Activated T-cell treated with anti-CD3 and anti-CD28 coated beads, Interleukin-2, amount 50 U/mL, for 24 hours (primary cell): ENCODE measurements at regions not wholly inside any gene's neighbourhood (a gene's known extent, or its start where the extent isn't known, plus 50 kb on each side); places are given as distances from the start of the nearest gene placed in this dataset.

ENCODE experiments used
- DNase-seq: peaks from one replicate; pipeline ENCODE4 v3.0.0-alpha.2; 2020
- H3K27ac Mint-ChIP-seq: 2 replicates; pipeline ENCODE4 v1.8.0; 2020; ENCODE audit warnings: mild to moderate bottlenecking, mixed read lengths
- H3K27me3 Mint-ChIP-seq: 2 replicates; pipeline ENCODE4 v1.8.0; 2020; ENCODE audit warnings: mixed read lengths
- H3K36me3 Mint-ChIP-seq: 2 replicates; pipeline ENCODE4 v1.8.0; 2020; ENCODE audit warnings: low read depth, mixed read lengths
- H3K4me1 Mint-ChIP-seq: 2 replicates; pipeline ENCODE4 v1.8.0; 2020; ENCODE audit warnings: low read depth, mixed read lengths
- H3K4me3 Mint-ChIP-seq: 2 replicates; pipeline ENCODE4 v1.8.0; 2020; ENCODE audit warnings: mild to moderate bottlenecking, moderate library complexity, mixed read lengths
- H3K9me3 Mint-ChIP-seq: 2 replicates; pipeline ENCODE4 v1.8.0; 2020; ENCODE audit warnings: mixed read lengths

GRCh38 chr5:99955962-99956361, 579.2 kb upstream of the FAM174A start:
- Mint-ChIP-seq H3K36me3 (no peaks in the 10 kb centered on the region), H3K4me1 (no peaks in the 10 kb centered on the region), H3K9me3 (peaks cover 4% of the 10 kb centered on the region), H3K27ac (no peak overlapping the region), H3K4me3 (no peak overlapping the region), H3K27me3 (no peaks in the 10 kb centered on the region)
- no peak for DNase-seq

GRCh38 chr5:99955006-99955405, 580.2 kb upstream of the FAM174A start:
- no peak overlapping the region for H3K4me3 Mint-ChIP-seq
- peaks cover 4% of the 10 kb centered on the region for H3K9me3 Mint-ChIP-seq
- H3K4me1 Mint-ChIP-seq = no peaks in the 10 kb centered on the region
- DNase-seq = no peak
- no peak overlapping the region for H3K27ac Mint-ChIP-seq
- H3K36me3 Mint-ChIP-seq = no peaks in the 10 kb centered on the region
- no peaks in the 10 kb centered on the region for H3K27me3 Mint-ChIP-seq

GRCh38 chr5:99949969-99950524, 585.1 kb upstream of the FAM174A start:
- no peaks in the 10 kb centered on the region for H3K27me3 Mint-ChIP-seq
- H3K36me3 Mint-ChIP-seq = no peaks in the 10 kb centered on the region
- no peak overlapping the region for H3K4me3 Mint-ChIP-seq
- no peak for DNase-seq
- no peak overlapping the region for H3K27ac Mint-ChIP-seq
- no peaks in the 10 kb centered on the region for H3K4me1 Mint-ChIP-seq
- no peaks in the 10 kb centered on the region for H3K9me3 Mint-ChIP-seq

DNA sequence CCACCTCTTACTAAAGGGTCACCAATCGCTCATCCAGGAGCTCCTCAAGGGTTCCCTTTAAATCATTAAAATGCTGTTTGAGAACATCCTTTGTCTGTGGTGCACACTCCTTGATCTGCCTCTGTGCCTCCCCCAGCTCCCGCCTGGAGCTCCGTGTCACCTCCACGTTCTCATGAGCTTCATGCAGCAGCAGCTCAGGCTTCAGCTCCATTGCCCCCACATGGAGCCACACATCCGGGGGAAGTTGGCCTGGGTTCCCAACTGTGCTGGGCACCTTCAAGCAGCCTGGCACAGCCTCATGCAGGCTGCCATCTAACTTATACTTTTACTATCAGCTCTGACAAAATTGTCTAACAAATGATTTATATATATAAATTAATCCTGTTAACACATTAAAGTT, 585.8 kb upstream of the FAM174A start:
- Mint-ChIP-seq H3K9me3 (no peaks in the 10 kb centered on the region), H3K27me3 (no peaks in the 10 kb centered on the region), H3K4me3 (no peak overlapping the region), H3K4me1 (no peaks in the 10 kb centered on the region), H3K27ac (no peak overlapping the region), H3K36me3 (no peaks in the 10 kb centered on the region)
- no peak for DNase-seq

DNA sequence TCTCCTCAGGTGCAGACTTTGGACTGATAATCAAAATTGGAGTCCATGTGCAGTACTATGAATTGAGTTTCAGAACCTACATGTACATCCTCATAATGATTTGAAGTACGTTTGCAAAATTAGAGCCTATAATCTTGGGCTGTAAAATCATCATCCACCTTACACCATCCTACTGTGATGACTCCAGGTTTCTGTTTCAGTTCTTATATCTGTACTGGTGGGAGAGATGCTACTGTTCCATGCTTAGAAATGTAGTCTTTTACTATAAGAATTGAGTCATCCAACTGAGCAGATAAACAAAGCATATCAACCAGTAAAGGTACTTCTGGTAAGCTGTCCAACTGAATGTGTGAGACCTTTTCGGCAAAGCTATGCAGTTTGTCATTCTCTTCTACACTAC, 586.3 kb upstream of the FAM174A start:
- DNase-seq = no peak
- Mint-ChIP-seq H3K9me3 (no peaks in the 10 kb centered on the region), H3K4me3 (no peak overlapping the region), H3K27ac (no peak overlapping the region), H3K27me3 (no peaks in the 10 kb centered on the region), H3K4me1 (no peaks in the 10 kb centered on the region), H3K36me3 (no peaks in the 10 kb centered on the region)

- Mint-ChIP-seq H3K4me1 (no peaks in the 10 kb centered on the region), H3K27me3 (no peaks in the 10 kb centered on the region), H3K9me3 (no peaks in the 10 kb centered on the region), H3K27ac (no peak overlapping the region), H3K36me3 (no peaks in the 10 kb centered on the region), H3K4me3 (no peak overlapping the region)
- no peak for DNase-seq
Measured at GRCh38 chr5:99945478-99946442, 589.4 kb upstream of the FAM174A start.

GRCh38 chr5:99940540-99940939, 594.6 kb upstream of the FAM174A start:
- no peaks in the 10 kb centered on the region for H3K27me3 Mint-ChIP-seq
- no peak overlapping the region for H3K4me3 Mint-ChIP-seq
- H3K4me1 Mint-ChIP-seq = no peaks in the 10 kb centered on the region
- peaks cover 2% of the 10 kb centered on the region for H3K9me3 Mint-ChIP-seq
- no peak for DNase-seq
- no peak overlapping the region for H3K27ac Mint-ChIP-seq
- no peaks in the 10 kb centered on the region for H3K36me3 Mint-ChIP-seq

DNA sequence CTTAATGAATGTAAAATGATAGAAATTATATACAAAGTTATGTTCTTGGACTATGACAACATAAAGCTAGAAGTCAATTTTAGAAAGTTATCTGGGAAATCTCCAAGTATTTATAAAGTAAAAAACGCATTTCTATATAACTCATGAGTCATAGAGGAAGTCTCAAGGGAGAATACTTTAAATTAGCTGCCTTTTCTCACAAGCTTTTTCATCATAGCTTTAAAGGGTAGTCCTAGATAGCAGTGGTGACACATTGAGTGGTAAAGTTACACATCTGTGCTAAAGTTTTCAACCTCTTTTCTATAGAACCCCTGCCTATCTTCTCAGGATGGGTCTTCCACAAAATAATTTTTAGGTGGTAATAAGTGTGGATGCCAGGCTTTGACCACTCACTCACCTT, 598.3 kb upstream of the FAM174A start:
- peaks cover 2% of the 10 kb centered on the region for H3K9me3 Mint-ChIP-seq
- H3K27ac Mint-ChIP-seq = no peak overlapping the region
- no peaks in the 10 kb centered on the region for H3K36me3 Mint-ChIP-seq
- no peaks in the 10 kb centered on the region for H3K4me1 Mint-ChIP-seq
- H3K4me3 Mint-ChIP-seq = no peak overlapping the region
- no peaks in the 10 kb centered on the region for H3K27me3 Mint-ChIP-seq
- DNase-seq = no peak

DNA sequence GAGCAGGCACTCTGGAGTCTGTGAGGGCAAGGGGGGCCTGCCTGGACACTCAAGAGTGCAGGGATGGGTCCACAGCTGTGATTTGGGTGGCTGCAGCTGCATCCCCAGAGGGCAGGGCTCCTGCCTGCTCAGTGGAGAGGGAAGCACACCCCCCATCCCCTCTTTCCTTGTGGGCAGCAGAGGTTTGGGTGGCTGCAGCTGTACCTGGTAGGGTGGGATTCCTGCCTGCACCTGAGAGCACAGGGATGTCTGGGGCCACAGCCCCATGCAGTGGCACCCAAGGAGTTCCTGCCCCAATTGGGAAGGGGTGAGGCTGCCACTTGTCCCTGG, 605.4 kb upstream of the FAM174A start:
- no peaks in the 10 kb centered on the region for H3K27me3 Mint-ChIP-seq
- no peak for DNase-seq
- no peaks in the 10 kb centered on the region for H3K36me3 Mint-ChIP-seq
- H3K27ac Mint-ChIP-seq = no peak overlapping the region
- H3K9me3 Mint-ChIP-seq = no peaks in the 10 kb centered on the region
- H3K4me3 Mint-ChIP-seq = no peak overlapping the region
- no peaks in the 10 kb centered on the region for H3K4me1 Mint-ChIP-seq

- no peaks in the 10 kb centered on the region for H3K36me3 Mint-ChIP-seq
- no peak for DNase-seq
- H3K9me3 Mint-ChIP-seq = no peaks in the 10 kb centered on the region
- no peaks in the 10 kb centered on the region for H3K27me3 Mint-ChIP-seq
- no peak overlapping the region for H3K4me3 Mint-ChIP-seq
- no peaks in the 10 kb centered on the region for H3K4me1 Mint-ChIP-seq
- no peak overlapping the region for H3K27ac Mint-ChIP-seq
Measured at GRCh38 chr5:99929067-99929805, 605.9 kb upstream of the FAM174A start.

- H3K27me3 Mint-ChIP-seq = no peaks in the 10 kb centered on the region
- H3K4me3 Mint-ChIP-seq = no peak overlapping the region
- H3K9me3 Mint-ChIP-seq = no peaks in the 10 kb centered on the region
- no peaks in the 10 kb centered on the region for H3K36me3 Mint-ChIP-seq
- H3K27ac Mint-ChIP-seq = no peak overlapping the region
- no peaks in the 10 kb centered on the region for H3K4me1 Mint-ChIP-seq
- DNase-seq = no peak
Measured at GRCh38 chr5:99928490-99928889, 606.7 kb upstream of the FAM174A start.

- no peak overlapping the region for H3K4me3 Mint-ChIP-seq
- H3K4me1 Mint-ChIP-seq = no peaks in the 10 kb centered on the region
- DNase-seq = no peak
- no peaks in the 10 kb centered on the region for H3K9me3 Mint-ChIP-seq
- no peak overlapping the region for H3K27ac Mint-ChIP-seq
- no peaks in the 10 kb centered on the region for H3K27me3 Mint-ChIP-seq
- no peaks in the 10 kb centered on the region for H3K36me3 Mint-ChIP-seq
Measured at GRCh38 chr5:99926463-99926862, 608.7 kb upstream of the FAM174A start.

GRCh38 chr5:99922386-99922785, 612.8 kb upstream of the FAM174A start:
- Mint-ChIP-seq H3K4me3 (no peak overlapping the region), H3K36me3 (no peaks in the 10 kb centered on the region), H3K27me3 (no peaks in the 10 kb centered on the region), H3K4me1 (no peaks in the 10 kb centered on the region), H3K9me3 (no peaks in the 10 kb centered on the region), H3K27ac (no peak overlapping the region)
- no peak for DNase-seq

GRCh38 chr5:99911971-99912370, 623.2 kb upstream of the FAM174A start:
- no peaks in the 10 kb centered on the region for H3K36me3 Mint-ChIP-seq
- no peak overlapping the region for H3K27ac Mint-ChIP-seq
- H3K4me1 Mint-ChIP-seq = no peaks in the 10 kb centered on the region
- H3K27me3 Mint-ChIP-seq = no peaks in the 10 kb centered on the region
- no peak overlapping the region for H3K4me3 Mint-ChIP-seq
- peaks cover 3% of the 10 kb centered on the region for H3K9me3 Mint-ChIP-seq
- DNase-seq = no peak

GRCh38 chr5:99906776-99907175, 628.4 kb upstream of the FAM174A start:
- Mint-ChIP-seq H3K9me3 (peaks cover 3% of the 10 kb centered on the region), H3K27ac (no peak overlapping the region), H3K4me3 (no peak overlapping the region), H3K36me3 (no peaks in the 10 kb centered on the region), H3K27me3 (no peaks in the 10 kb centered on the region), H3K4me1 (no peaks in the 10 kb centered on the region)
- no peak for DNase-seq
